GM12874 (cell line): ENCODE measurements at regions not wholly inside any gene's neighbourhood (a gene's known extent, or its start where the extent isn't known, plus 50 kb on each side); places are given as distances from the start of the nearest gene placed in this dataset.

ENCODE experiments used
- TF ChIP-seq, protein P1 (sequence below): IDR thresholded peaks from 2 replicates; pipeline ENCODE4 v1.5.1; 2011; ENCODE audit warnings: low read depth, mild to moderate bottlenecking, control low read depth, low read length, moderate library complexity; ENCODE audit not compliant: insufficient read depth

DNA sequence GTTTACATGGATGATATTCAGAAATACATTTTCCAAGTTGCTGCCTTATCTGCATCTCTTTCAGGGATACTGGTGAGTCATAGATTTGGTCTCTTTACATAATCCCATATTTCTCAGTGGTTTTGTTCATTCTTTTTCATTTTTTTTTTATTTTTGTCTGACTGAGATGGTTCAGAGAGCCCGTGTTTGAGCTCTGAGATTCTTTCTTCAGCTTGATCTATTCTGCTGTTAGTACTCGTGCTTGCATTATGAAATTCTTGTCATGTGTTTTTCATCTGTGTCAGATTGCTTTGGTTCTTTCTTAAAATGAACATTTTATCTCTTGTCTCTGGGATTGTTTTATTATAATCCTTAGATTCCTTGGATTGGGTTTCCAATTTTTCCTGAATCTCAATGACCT lies 317.3 kb downstream of the DOK5 start:
- TF ChIP-seq, protein P1, sequence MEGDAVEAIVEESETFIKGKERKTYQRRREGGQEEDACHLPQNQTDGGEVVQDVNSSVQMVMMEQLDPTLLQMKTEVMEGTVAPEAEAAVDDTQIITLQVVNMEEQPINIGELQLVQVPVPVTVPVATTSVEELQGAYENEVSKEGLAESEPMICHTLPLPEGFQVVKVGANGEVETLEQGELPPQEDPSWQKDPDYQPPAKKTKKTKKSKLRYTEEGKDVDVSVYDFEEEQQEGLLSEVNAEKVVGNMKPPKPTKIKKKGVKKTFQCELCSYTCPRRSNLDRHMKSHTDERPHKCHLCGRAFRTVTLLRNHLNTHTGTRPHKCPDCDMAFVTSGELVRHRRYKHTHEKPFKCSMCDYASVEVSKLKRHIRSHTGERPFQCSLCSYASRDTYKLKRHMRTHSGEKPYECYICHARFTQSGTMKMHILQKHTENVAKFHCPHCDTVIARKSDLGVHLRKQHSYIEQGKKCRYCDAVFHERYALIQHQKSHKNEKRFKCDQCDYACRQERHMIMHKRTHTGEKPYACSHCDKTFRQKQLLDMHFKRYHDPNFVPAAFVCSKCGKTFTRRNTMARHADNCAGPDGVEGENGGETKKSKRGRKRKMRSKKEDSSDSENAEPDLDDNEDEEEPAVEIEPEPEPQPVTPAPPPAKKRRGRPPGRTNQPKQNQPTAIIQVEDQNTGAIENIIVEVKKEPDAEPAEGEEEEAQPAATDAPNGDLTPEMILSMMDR = no peak

DNA sequence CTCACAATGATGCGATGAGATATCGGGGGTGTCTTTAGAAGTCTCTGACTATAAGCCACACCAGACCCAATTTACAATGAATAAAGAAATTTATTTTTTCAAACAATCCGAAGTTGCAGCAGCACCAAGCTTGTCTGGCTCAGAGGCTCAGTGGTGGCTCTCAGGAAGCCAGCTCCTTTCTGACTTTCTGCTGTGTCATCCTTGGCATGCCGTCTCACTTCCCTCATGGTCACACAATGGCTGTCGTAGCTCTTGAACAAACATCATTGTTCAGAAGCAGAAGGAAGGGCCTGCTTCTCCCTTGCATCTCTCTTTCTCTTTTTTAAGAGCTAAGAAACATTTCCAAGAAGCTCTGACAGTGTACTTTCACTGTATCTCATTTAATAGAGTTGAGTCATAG lies 299.0 kb downstream of the DOK5 start:
- TF ChIP-seq, protein P1 = no peak

DNA sequence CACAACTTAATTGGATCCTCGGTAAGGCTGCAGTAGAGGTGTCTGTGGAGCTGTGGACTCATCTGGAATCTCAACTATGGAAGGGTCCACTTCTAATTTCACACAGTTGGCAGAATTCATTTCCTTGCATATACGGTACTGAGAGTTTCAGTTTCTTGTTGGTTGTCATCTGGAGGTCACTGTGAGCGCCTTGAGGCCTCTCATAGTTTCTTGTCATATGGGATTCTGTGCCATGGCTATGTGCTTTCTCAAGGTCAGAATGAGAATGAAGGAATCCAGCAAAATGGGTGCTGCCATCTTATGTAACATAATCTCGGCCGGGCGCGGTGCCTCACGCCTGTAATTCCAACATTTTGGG lies 298.2 kb downstream of the DOK5 start:
- TF ChIP-seq, protein P1 = no peak

DNA sequence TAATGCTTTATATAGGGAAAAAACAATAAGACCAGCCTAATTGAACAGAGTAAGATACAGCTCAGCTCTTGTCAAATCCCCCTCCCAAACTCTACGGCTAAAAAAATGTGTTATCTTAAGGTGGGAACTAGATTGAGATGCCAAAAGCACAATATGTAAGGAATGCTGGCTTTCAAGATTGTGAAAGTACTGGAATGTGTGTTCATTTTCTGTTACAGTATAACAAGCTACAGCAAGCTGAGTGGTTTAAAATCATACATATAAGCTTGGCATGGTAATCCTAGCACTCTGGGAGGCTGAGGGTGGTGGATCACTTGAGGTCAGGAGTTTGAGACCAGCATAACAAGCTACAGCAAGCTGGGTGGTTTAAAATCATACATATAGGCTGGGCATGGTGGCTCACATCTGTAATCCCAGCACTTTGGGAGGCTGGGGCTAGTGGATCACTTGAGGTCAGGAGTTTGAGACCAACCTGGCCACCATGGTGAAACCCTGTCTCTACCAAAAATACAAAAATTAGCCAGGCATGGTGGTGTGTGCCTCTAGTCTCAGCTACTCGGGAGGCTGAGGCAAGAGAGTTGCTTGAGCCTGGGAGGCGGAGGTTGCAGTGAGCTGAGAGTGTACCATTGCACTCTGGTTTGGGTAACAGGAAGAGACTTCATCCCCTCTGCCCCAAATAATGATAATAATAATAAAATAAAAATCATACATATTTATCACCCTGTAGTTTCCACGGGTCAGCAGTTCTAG lies 297.7 kb downstream of the DOK5 start:
- TF ChIP-seq, protein P1 = no peak

DNA sequence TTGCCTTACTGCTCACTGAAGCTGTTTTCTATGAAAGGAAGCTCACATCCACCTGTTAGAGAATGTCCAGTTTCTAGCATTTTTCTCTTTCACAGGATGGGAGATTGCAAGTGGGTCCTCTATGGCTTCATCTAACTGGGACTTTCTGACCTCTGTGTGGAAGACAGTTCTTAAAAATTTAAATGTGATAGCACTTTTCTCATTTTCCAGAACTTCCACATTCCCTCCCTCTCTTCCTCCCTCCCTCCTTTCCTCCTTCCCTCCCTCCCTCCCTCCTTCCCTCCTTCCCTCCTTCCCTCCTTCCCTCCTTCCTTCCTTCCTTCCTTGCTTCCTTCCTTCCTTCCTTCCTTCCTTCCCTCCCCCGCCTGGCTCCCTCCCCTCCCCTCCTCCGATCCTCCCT lies 291.1 kb downstream of the DOK5 start:
- TF ChIP-seq, protein P1 = no peak

DNA sequence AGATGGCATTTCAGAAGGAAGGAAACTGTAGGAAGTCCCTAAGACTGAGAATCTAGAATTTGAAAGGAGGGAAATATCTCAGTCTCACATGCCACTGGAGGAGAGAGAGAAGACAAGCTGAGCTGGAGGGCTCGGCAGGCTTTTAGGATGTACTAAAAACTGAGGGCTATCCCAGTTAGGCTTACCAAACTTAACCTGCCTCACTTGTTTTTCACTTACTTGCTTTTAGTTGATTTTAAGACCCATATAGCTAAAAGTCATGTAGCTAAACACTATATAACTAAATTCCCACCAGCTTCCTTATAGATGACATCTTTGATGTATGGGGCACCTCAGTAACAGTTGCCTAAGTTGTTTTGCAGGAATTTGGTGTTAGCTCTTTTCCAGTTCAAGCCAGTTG lies 288.0 kb downstream of the DOK5 start:
- TF ChIP-seq, protein P1 = no peak

DNA sequence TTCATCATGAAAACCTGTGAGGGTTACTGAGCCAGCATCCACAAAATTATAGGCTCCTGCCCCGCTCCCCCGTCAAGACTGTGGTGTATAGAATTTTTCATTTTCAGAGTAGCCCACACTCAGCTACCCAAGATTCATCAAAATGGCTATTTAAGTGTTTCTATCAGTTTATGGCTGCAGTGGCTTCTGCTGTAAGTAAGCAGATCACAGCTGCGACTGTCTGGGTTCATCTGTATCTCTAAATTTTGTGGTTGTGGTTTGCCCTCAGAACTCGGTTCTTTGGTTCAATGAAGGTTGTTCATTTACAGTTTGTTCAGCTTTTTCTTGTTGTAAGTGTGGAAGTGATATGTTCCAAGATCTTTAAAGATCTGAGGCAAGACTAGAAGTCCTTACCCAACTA lies 284.2 kb downstream of the DOK5 start:
- TF ChIP-seq, protein P1 = no peak

DNA sequence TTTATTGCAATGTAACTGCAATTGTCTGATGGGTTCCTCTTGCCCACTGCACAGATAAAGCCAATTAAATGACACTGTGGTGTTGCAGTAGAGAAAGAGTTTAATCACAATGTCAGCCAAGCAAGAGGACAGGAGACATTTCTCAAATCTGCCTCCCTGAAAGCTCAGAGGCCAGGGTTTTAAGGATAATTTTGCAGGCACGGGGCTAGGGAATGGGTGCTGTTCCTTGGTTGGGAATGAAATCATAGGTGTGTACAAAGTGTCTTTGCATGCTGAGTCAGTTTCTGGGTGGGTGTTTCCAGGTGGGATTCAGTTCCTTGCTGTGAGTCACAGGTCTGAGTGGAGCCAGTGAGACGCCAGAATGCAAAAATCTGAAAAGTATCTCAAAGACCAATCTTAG lies 271.4 kb downstream of the DOK5 start:
- TF ChIP-seq, protein P1 = no peak
